RWPE1 (cell line): ENCODE measurements at regions not wholly inside any gene's neighbourhood (a gene's known extent, or its start where the extent isn't known, plus 50 kb on each side); places are given as distances from the start of the nearest gene placed in this dataset.

Source experiments
- CTCF ChIA-PET: fragments of 350-600 bp; sonication (Branson Sonifier 250); formaldehyde crosslinking; extraction: SDS; loops from one replicate; lab custom pipeline; 2021; lab: Yijun Ruan, JAX
- POLR2A ChIA-PET: fragments of 400-600 bp; formaldehyde crosslinking; extraction: SDS; loops from one replicate; lab custom pipeline; 2020; ENCODE audit warnings: antibody characterized with exemption; ENCODE audit not compliant: low non-redundant PET; lab: Yijun Ruan, JAX
- DNase-seq: peaks from one replicate; pipeline ENCODE4 v3.0.0; 2012; ENCODE audit warnings: low spot score
- H3K27ac ChIP-seq: fragments of 450-650 bp; 2 replicates; pipeline ENCODE4 v1.5.1; 2017
- CTCF ChIP-seq: fragments of 450-650 bp; conservative IDR thresholded peaks from 2 replicates; pipeline ENCODE4 v1.5.1; 2017; ENCODE audit warnings: low read depth, mild to moderate bottlenecking

- POLR2A ChIA-PET, result no interaction called here
- no peak overlapping the region for H3K27ac ChIP-seq
- no peak for DNase-seq
- TF ChIP-seq CTCF, result no peak
- CTCF ChIA-PET, result interaction anchor here (0.6 kb wide), 1 partner anchor 116 kb away, joined by 3 read pairs; no protein-coding TSS in a partner anchor
Observed at GRCh38 chr12:107553211-107553765, 132.3 kb upstream of the PWP1 start.

- no peak for TF ChIP-seq CTCF
- DNase-seq, result no peak
- CTCF ChIA-PET, result no interaction called here
- H3K27ac ChIP-seq, result no peak overlapping the region
- POLR2A ChIA-PET, result no interaction called here
Observed at GRCh38 chr12:107554941-107555340, 130.7 kb upstream of the PWP1 start.

GRCh38 chr12:107557026-107557425, 128.6 kb upstream of the PWP1 start:
- ChIA-PET CTCF (no interaction called here), POLR2A (no interaction called here)
- no peak for TF ChIP-seq CTCF
- DNase-seq, result no peak
- H3K27ac ChIP-seq, result no peak overlapping the region

- CTCF ChIA-PET, result no interaction called here
- H3K27ac ChIP-seq, result no peak overlapping the region
Observed at GRCh38 chr12:107557589-107558100, 128.0 kb upstream of the PWP1 start.

GRCh38 chr12:107558141-107558815, 127.3 kb upstream of the PWP1 start:
- ChIA-PET POLR2A (no interaction called here), CTCF (no interaction called here)
- DNase-seq, result no peak
- TF ChIP-seq CTCF, result no peak
- H3K27ac ChIP-seq, result peak overlapping the region; percentile 17; the same call in 1 of the 2 replicates

More at GRCh38 chr12:107557589-107558100, 128.0 kb upstream of the PWP1 start:
- POLR2A ChIA-PET, result no interaction called here
- TF ChIP-seq CTCF, result no peak
- DNase-seq, result no peak

GRCh38 chr12:107558816-107559382, 126.7 kb upstream of the PWP1 start:
- POLR2A ChIA-PET, result no interaction called here
- no peak for TF ChIP-seq CTCF
- peak overlapping the region; percentile 17; the same call in 1 of the 2 replicates for H3K27ac ChIP-seq
- DNase-seq, result no peak
- CTCF ChIA-PET, result interaction anchor here (0.7 kb wide), 1 partner anchor 279 kb away, joined by 5 read pairs; no protein-coding TSS in a partner anchor
